SK-N-SH treated with all-trans-retinoic acid at 6 μM for 48 hours (cell line): ENCODE measurements at regions not wholly inside any gene's neighbourhood (a gene's known extent, or its start where the extent isn't known, plus 50 kb on each side); places are given as distances from the start of the nearest gene placed in this dataset.

Source experiments
- ATAC-seq: fragments of 200-7000 bp; cut with Tn5 transposase; 3 replicates; pipeline ENCODE4 v1.9.1; 2020; ENCODE audit warnings: mild to moderate bottlenecking, moderate library complexity
- ARNTL ChIP-seq: fragments of 450-650 bp; formaldehyde crosslinking; IDR thresholded peaks from 2 replicates; pipeline ENCODE4 v1.5.0; 2020; ENCODE audit warnings: low read depth, mild to moderate bottlenecking, moderate library complexity, borderline replicate concordance
- BACH2 ChIP-seq: fragments of 250-450 bp; sonication (Bioruptor Pico); IDR thresholded peaks from 2 replicates; pipeline ENCODE4 v1.9.0; 2021; ENCODE audit warnings: mild to moderate bottlenecking, borderline replicate concordance
- CREB5 ChIP-seq: fragments of 250-450 bp; sonication (Bioruptor Pico); IDR thresholded peaks from 2 replicates; pipeline ENCODE4 v1.5.1; 2020; ENCODE audit warnings: low read depth, mild to moderate bottlenecking, moderate library complexity
- CSDC2 ChIP-seq: fragments of 250-450 bp; sonication (Bioruptor Pico); IDR thresholded peaks from 2 replicates; pipeline ENCODE4 v1.5.0; 2020; ENCODE audit warnings: mild to moderate bottlenecking, moderate library complexity
- ESRRG ChIP-seq: fragments of 250-450 bp; sonication (Bioruptor Pico); IDR thresholded peaks from 2 replicates; pipeline ENCODE4 v1.6.1; 2021; ENCODE audit warnings: mild to moderate bottlenecking
- GLIS3 ChIP-seq: fragments of 250-450 bp; sonication (Bioruptor Pico); IDR thresholded peaks from 2 replicates; pipeline ENCODE4 v1.5.0; 2020; ENCODE audit warnings: mild to moderate bottlenecking, moderate library complexity
- ISL1 ChIP-seq: fragments of 250-450 bp; sonication (Bioruptor Pico); IDR thresholded peaks from 2 replicates; pipeline ENCODE4 v2.1.2; 2022; ENCODE audit warnings: mild to moderate bottlenecking, moderate library complexity
- OSR1 ChIP-seq: fragments of 250-450 bp; sonication (Bioruptor Pico); IDR thresholded peaks from 2 replicates; pipeline ENCODE4 v1.8.0; 2022; ENCODE audit warnings: moderate library complexity, mild to moderate bottlenecking, inconsistent platforms
- PATZ1 ChIP-seq: fragments of 250-450 bp; sonication (Bioruptor Pico); IDR thresholded peaks from 2 replicates; pipeline ENCODE4 v1.8.0; 2020; ENCODE audit warnings: mild to moderate bottlenecking, moderate library complexity, borderline replicate concordance
- POU6F1 ChIP-seq: fragments of 250-450 bp; sonication (Bioruptor Pico); IDR thresholded peaks from 2 replicates; pipeline ENCODE4 v1.8.0; 2021; ENCODE audit warnings: low read depth, mild to moderate bottlenecking, moderate library complexity, borderline replicate concordance
- PPARA ChIP-seq: fragments of 250-450 bp; sonication (Bioruptor Pico); IDR thresholded peaks from 2 replicates; pipeline ENCODE4 v1.5.0; 2020; ENCODE audit warnings: mild to moderate bottlenecking, borderline replicate concordance
- SNAI2 ChIP-seq: fragments of 250-450 bp; sonication (Bioruptor Pico); IDR thresholded peaks from 2 replicates; pipeline ENCODE4 v1.5.0; 2020; ENCODE audit warnings: mild to moderate bottlenecking, moderate library complexity
- TCF4 ChIP-seq: fragments of 250-450 bp; sonication (Bioruptor Pico); IDR thresholded peaks from 2 replicates; pipeline ENCODE4 v1.8.0; 2021; ENCODE audit warnings: mild to moderate bottlenecking, moderate library complexity, borderline replicate concordance
- TOX ChIP-seq: fragments of 250-450 bp; sonication (Bioruptor Pico); IDR thresholded peaks from 2 replicates; pipeline ENCODE4 v1.8.0; 2021; ENCODE audit warnings: mild to moderate bottlenecking, moderate library complexity, borderline replicate concordance
- ZC3H10 ChIP-seq: fragments of 250-450 bp; sonication (Bioruptor Pico); IDR thresholded peaks from 2 replicates; pipeline ENCODE4 v1.5.1; 2021; ENCODE audit warnings: mild to moderate bottlenecking, moderate library complexity
- ZFP3 ChIP-seq: fragments of 250-450 bp; sonication (Bioruptor Pico); IDR thresholded peaks from 2 replicates; pipeline ENCODE4 v1.5.0; 2020; ENCODE audit warnings: mild to moderate bottlenecking, moderate library complexity
- ZFP30 ChIP-seq: fragments of 450-650 bp; formaldehyde crosslinking; IDR thresholded peaks from 2 replicates; pipeline ENCODE4 v1.5.0; 2022; ENCODE audit warnings: mild to moderate bottlenecking, moderate library complexity
- ZNF565 ChIP-seq: fragments of 450-650 bp; formaldehyde crosslinking; conservative IDR thresholded peaks from 2 replicates; pipeline ENCODE4 v1.5.0; 2020; ENCODE audit warnings: low read depth, mild to moderate bottlenecking, moderate library complexity
- ZNF70 ChIP-seq: fragments of 450-650 bp; formaldehyde crosslinking; IDR thresholded peaks from 2 replicates; pipeline ENCODE4 v1.5.0; 2020; ENCODE audit warnings: mild to moderate bottlenecking, moderate library complexity
- ZNF8 ChIP-seq: fragments of 450-650 bp; formaldehyde crosslinking; IDR thresholded peaks from 2 replicates; pipeline ENCODE4 v1.5.0; 2020; ENCODE audit warnings: mild to moderate bottlenecking, moderate library complexity
- TF ChIP-seq, protein P1 (sequence below): fragments of 250-450 bp; sonication (Bioruptor Pico); IDR thresholded peaks from 2 replicates; pipeline ENCODE4 v1.5.0; 2020; ENCODE audit warnings: mild to moderate bottlenecking, moderate library complexity

- no peak for TF ChIP-seq TCF4 (CRISPR knock-in tag)
- no peak for TF ChIP-seq PATZ1 (CRISPR knock-in tag)
- TF ChIP-seq BACH2 = no peak
- ATAC-seq = no peak
Measured at GRCh38 chr5:148937830-148938521, 111.6 kb downstream of the ADRB2 start.

DNA sequence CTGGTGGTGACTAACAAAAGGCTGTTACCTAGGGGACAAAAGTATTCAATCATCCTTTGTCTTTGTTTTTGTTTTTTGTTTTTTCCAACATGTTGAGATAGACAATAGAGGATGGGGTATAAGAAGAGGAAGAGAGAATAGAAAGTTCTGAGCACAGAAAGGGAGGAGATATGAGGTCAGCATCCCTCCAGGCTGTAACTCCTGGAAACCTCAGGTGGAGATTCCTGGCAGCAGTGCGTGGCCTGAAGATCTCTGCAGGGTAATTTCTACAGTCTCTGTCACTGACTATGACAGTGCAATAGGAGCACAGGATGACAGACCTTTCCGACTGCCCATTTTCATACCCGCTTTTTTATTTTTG is 112.1 kb downstream of the ADRB2 start:
- no peak for TF ChIP-seq ZFP30 (CRISPR knock-in tag)
- no peak for TF ChIP-seq TOX (CRISPR knock-in tag)
- TF ChIP-seq TCF4 (CRISPR knock-in tag) = no peak
- no peak for TF ChIP-seq CREB5 (CRISPR knock-in tag)
- no peak for TF ChIP-seq BACH2
- TF ChIP-seq ZNF565 (CRISPR knock-in tag) = no peak
- no peak for TF ChIP-seq ARNTL (CRISPR knock-in tag)
- TF ChIP-seq ZFP3 (CRISPR knock-in tag) = no peak
- no peak for TF ChIP-seq CSDC2 (CRISPR knock-in tag)
- TF ChIP-seq SNAI2 (CRISPR knock-in tag) = no peak
- TF ChIP-seq ESRRG (CRISPR knock-in tag) = no peak
- no peak for TF ChIP-seq OSR1
- TF ChIP-seq ZNF70 (CRISPR knock-in tag) = no peak
- TF ChIP-seq PATZ1 (CRISPR knock-in tag) = no peak
- TF ChIP-seq, all 23 proteins: peak for 0
- ATAC-seq = no peak

- no peak for TF ChIP-seq TOX (CRISPR knock-in tag)
- no peak for TF ChIP-seq ARNTL (CRISPR knock-in tag)
- no peak for TF ChIP-seq ZNF70 (CRISPR knock-in tag)
- TF ChIP-seq ZC3H10 (CRISPR knock-in tag) = no peak
- TF ChIP-seq SNAI2 (CRISPR knock-in tag) = no peak
- no peak for TF ChIP-seq ZNF8 (CRISPR knock-in tag)
Measured at GRCh38 chr5:148939676-148940075, 113.3 kb downstream of the ADRB2 start.

DNA sequence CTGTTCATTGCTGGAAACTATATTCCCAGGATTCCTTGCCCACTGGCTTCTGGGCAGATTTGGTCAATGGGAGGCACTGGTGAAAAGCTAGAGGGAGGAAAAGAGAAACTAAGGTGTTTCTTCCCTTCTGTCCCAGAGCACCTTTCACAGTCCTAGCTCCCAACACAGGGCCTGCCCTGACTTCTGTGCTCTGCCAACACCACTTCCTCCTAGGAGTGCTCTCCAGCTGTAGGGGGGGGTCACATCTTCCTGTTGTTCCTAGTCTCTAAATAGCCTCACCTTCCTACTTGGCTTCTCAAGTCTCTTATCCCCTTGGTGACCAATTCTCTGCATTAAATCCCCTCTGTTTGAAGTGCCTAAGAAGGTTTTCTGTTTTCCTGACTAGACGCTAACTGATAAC is 115.4 kb downstream of the ADRB2 start:
- no peak for ATAC-seq
- TF ChIP-seq ARNTL (CRISPR knock-in tag) (no peak), BACH2 (no peak), ZFP30 (CRISPR knock-in tag) (no peak), TCF4 (CRISPR knock-in tag) (no peak), PATZ1 (CRISPR knock-in tag) (no peak), GLIS3 (CRISPR knock-in tag) (no peak), CREB5 (CRISPR knock-in tag) (no peak), TOX (CRISPR knock-in tag) (no peak), ZNF8 (CRISPR knock-in tag) (no peak), SNAI2 (CRISPR knock-in tag) (no peak), ISL1 (no peak), POU6F1 (CRISPR knock-in tag) (no peak), CSDC2 (CRISPR knock-in tag) (no peak), PPARA (CRISPR knock-in tag) (no peak), ZC3H10 (CRISPR knock-in tag) (no peak), ZNF565 (CRISPR knock-in tag) (no peak)
- TF ChIP-seq, protein P1, sequence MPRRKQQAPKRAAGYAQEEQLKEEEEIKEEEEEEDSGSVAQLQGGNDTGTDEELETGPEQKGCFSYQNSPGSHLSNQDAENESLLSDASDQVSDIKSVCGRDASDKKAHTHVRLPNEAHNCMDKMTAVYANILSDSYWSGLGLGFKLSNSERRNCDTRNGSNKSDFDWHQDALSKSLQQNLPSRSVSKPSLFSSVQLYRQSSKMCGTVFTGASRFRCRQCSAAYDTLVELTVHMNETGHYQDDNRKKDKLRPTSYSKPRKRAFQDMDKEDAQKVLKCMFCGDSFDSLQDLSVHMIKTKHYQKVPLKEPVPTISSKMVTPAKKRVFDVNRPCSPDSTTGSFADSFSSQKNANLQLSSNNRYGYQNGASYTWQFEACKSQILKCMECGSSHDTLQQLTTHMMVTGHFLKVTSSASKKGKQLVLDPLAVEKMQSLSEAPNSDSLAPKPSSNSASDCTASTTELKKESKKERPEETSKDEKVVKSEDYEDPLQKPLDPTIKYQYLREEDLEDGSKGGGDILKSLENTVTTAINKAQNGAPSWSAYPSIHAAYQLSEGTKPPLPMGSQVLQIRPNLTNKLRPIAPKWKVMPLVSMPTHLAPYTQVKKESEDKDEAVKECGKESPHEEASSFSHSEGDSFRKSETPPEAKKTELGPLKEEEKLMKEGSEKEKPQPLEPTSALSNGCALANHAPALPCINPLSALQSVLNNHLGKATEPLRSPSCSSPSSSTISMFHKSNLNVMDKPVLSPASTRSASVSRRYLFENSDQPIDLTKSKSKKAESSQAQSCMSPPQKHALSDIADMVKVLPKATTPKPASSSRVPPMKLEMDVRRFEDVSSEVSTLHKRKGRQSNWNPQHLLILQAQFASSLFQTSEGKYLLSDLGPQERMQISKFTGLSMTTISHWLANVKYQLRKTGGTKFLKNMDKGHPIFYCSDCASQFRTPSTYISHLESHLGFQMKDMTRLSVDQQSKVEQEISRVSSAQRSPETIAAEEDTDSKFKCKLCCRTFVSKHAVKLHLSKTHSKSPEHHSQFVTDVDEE (CRISPR knock-in tag) = no peak

More at GRCh38 chr5:148939676-148940075, 113.3 kb downstream of the ADRB2 start:
- ATAC-seq = no peak
